PC-9 (cell line): ENCODE measurements at regions not wholly inside any gene's neighbourhood (a gene's known extent, or its start where the extent isn't known, plus 50 kb on each side); places are given as distances from the start of the nearest gene placed in this dataset.

ENCODE experiments used
- CTCF ChIP-seq: fragments of 200-600 bp; sonication (generic); conservative IDR thresholded peaks from 2 replicates; pipeline ENCODE4 v1.6.1; 2017; ENCODE audit warnings: mixed run types, antibody characterized with exemption, mild to moderate bottlenecking, moderate library complexity
- EZH2 ChIP-seq: fragments of 200-600 bp; sonication (generic); IDR thresholded peaks from 2 replicates; pipeline ENCODE4 v1.8.0; 2017; ENCODE audit warnings: antibody characterized with exemption, low read depth

DNA sequence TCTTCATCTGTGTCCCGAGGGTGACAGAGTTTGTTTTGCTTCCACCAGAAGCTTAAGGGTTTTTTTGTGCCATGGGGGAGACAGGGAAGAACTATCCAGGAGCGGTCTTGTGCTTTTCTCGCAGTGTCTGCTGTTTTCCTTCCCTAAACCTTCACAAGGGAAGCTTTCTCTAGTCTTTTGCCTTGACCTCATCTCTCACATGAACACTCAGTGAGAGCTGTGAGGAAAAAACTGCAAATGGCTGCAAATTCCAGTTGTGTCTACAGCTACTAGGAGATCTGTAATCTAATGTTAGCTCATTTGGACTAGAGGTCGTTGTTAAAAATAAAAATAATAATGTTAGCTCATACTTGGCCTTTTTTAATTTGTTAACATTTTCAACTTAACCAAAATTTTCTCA lies 264.7 kb upstream of the SESN3 start:
- TF ChIP-seq CTCF, result no peak
- TF ChIP-seq EZH2, result no peak
